ENCODE measurements at regions not wholly inside any gene's neighbourhood (a gene's known extent, or its start where the extent isn't known, plus 50 kb on each side); places are given as distances from the start of the nearest gene placed in this dataset.

DNA sequence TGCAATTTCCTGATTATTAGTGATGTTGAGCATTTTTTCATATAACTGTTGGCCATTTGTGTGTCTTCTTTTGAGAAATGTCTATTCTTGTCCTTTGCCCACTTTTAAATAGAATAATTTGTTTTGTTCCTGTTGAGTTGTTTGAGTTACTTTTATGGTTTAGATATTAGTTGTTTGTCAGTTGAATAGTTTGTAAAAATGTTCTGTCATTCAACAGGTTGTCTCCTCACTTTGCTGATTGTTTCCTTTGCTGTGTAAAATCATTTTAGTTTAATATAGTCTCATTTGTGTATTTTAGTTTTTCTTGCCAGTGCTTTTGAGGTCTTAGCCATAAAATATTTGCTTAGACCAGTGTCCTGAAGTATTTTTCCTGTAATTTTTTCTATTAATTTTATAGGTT lies 181.8 kb upstream of the GLRA2 start:
- in situ Hi-C loops (cut with HindIII; ENCODE audit: extremely low pct_ligation_motif_present, low pct_unique_long_range_greater_than_20kb): no loop called here
- no peak for FAIRE-seq
- no peak for TF ChIP-seq HCFC1 (IDR thresholded peaks at IDR 0.05; ENCODE audit: low read depth, low read length)
- TF ChIP-seq ZNF768 (CRISPR knock-in tag; IDR thresholded peaks at IDR 0.05): no peak
- TF ChIP-seq FOXA3 (CRISPR knock-in tag; IDR thresholded peaks at IDR 0.05): no peak

DNA sequence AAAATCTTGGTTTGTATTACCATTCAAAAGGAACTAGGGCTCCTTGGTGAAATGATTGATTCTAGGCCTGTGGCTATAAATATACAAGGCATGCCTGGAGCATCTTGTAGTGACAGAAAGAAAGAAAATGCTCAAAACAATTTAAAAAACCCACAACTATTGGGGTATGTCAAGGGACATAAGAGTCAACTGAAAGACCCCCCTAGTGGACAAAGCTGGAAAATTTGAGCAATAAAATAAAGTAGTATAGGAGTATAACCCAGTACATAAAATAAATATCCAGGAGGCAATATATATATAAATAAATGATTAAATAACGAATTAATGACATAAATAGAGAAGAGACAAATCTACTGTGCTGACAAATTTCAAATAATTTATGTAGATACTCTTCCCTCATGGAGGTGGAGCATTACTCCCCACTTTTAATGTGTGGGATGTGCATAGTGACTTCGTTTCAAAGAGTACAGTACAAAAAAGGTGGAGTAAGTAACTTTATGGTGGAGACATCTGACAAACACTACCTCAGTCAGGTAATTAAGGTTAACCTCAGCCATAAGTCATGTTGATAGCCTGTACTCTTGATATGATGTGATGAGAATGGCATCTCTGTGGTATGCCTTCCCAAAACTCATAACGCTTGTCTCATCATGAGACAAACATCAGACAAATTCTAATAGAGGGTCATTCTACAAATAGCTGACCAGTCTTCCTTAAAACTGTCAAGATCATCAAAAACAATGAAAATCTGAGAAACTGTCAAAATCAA lies 185.0 kb upstream of the GLRA2 start:
- H3K4me1 ChIP-seq (ENCODE audit: insufficient read depth, low read length): no peaks in the 10 kb centered on the region
- no peaks in the 10 kb centered on the region for H3K9me3 ChIP-seq (ENCODE audit: low read length)
- in situ Hi-C loops (cut with HindIII; ENCODE audit: extremely low pct_ligation_motif_present, low pct_unique_long_range_greater_than_20kb) (no loop called here), intact Hi-C loops (cut with micrococcal nuclease; ENCODE audit: unreplicated experiment) (no loop called here)
- ATAC-seq (no peak), FAIRE-seq (no peak), DNase-seq (ENCODE audit: low spot score) (no peak)
- no peak overlapping the region for H3K27ac ChIP-seq (ENCODE audit: extremely low read length, insufficient read depth, low read length)
- 6% methylated on average over 3 of the region's 3 CpGs for WGBS (ENCODE audit: low lambda C conversion rate)
- H3K79me2 ChIP-seq (ENCODE audit: insufficient read depth, low read length): no peaks in the 10 kb centered on the region
- no peak overlapping the region for H3K4me2 ChIP-seq (ENCODE audit: low read depth, low read length)
- H3K36me3 ChIP-seq (replicated peaks in 1 of 2; ENCODE audit: control insufficient read depth in 1 of 2, insufficient read depth in 2 of 2, low read length in 2 of 2): no peaks in the 10 kb centered on the region
- ChIA-PET POLR2A (no interaction called here), CTCF (ENCODE audit: low intra/inter-chr PET ratio, low total read pairs) (no interaction called here)
- H3K27me3 ChIP-seq (ENCODE audit: control insufficient read depth in 1 of 2, insufficient read depth in 2 of 2, low read length in 2 of 2): no peaks in the 10 kb centered on the region
- no peaks in the 10 kb centered on the region for H4K20me1 ChIP-seq (ENCODE audit: insufficient read depth, low read length)
- no peak overlapping the region for H2AFZ ChIP-seq (ENCODE audit: low read length)
- no TSS peak for BruUV-seq (replicated peaks)
- H3K4me3 ChIP-seq (replicated peaks in 1 of 3; ENCODE audit: insufficient read depth in 1 of 3, low read depth in 2 of 3, low read length in 3 of 3): no peak overlapping the region
- H3K9ac ChIP-seq (ENCODE audit: insufficient read depth, low read depth, low read length): no peak overlapping the region
- no peak for TF ChIP-seq ZNF30 (CRISPR knock-in tag; IDR thresholded peaks at IDR 0.05)
- no peak for TF ChIP-seq ZNF841 (CRISPR knock-in tag; IDR thresholded peaks at IDR 0.05; ENCODE audit: borderline replicate concordance)
- TF ChIP-seq, protein P1, sequence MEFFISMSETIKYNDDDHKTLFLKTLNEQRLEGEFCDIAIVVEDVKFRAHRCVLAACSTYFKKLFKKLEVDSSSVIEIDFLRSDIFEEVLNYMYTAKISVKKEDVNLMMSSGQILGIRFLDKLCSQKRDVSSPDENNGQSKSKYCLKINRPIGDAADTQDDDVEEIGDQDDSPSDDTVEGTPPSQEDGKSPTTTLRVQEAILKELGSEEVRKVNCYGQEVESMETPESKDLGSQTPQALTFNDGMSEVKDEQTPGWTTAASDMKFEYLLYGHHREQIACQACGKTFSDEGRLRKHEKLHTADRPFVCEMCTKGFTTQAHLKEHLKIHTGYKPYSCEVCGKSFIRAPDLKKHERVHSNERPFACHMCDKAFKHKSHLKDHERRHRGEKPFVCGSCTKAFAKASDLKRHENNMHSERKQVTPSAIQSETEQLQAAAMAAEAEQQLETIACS (CRISPR knock-in tag; IDR thresholded peaks at IDR 0.05): no peak
- TF ChIP-seq, protein P2, sequence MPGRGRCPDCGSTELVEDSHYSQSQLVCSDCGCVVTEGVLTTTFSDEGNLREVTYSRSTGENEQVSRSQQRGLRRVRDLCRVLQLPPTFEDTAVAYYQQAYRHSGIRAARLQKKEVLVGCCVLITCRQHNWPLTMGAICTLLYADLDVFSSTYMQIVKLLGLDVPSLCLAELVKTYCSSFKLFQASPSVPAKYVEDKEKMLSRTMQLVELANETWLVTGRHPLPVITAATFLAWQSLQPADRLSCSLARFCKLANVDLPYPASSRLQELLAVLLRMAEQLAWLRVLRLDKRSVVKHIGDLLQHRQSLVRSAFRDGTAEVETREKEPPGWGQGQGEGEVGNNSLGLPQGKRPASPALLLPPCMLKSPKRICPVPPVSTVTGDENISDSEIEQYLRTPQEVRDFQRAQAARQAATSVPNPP (CRISPR knock-in tag; IDR thresholded peaks at IDR 0.05): no peak
- no peak for TF ChIP-seq KDM5B (CRISPR knock-in tag; IDR thresholded peaks at IDR 0.05; ENCODE audit: borderline replicate concordance)
- TF ChIP-seq KAT8 (CRISPR knock-in tag; IDR thresholded peaks at IDR 0.05): no peak
- no peak for TF ChIP-seq SNAI1 (CRISPR knock-in tag; IDR thresholded peaks at IDR 0.05; ENCODE audit: borderline replicate concordance)
- TF ChIP-seq, protein P3, sequence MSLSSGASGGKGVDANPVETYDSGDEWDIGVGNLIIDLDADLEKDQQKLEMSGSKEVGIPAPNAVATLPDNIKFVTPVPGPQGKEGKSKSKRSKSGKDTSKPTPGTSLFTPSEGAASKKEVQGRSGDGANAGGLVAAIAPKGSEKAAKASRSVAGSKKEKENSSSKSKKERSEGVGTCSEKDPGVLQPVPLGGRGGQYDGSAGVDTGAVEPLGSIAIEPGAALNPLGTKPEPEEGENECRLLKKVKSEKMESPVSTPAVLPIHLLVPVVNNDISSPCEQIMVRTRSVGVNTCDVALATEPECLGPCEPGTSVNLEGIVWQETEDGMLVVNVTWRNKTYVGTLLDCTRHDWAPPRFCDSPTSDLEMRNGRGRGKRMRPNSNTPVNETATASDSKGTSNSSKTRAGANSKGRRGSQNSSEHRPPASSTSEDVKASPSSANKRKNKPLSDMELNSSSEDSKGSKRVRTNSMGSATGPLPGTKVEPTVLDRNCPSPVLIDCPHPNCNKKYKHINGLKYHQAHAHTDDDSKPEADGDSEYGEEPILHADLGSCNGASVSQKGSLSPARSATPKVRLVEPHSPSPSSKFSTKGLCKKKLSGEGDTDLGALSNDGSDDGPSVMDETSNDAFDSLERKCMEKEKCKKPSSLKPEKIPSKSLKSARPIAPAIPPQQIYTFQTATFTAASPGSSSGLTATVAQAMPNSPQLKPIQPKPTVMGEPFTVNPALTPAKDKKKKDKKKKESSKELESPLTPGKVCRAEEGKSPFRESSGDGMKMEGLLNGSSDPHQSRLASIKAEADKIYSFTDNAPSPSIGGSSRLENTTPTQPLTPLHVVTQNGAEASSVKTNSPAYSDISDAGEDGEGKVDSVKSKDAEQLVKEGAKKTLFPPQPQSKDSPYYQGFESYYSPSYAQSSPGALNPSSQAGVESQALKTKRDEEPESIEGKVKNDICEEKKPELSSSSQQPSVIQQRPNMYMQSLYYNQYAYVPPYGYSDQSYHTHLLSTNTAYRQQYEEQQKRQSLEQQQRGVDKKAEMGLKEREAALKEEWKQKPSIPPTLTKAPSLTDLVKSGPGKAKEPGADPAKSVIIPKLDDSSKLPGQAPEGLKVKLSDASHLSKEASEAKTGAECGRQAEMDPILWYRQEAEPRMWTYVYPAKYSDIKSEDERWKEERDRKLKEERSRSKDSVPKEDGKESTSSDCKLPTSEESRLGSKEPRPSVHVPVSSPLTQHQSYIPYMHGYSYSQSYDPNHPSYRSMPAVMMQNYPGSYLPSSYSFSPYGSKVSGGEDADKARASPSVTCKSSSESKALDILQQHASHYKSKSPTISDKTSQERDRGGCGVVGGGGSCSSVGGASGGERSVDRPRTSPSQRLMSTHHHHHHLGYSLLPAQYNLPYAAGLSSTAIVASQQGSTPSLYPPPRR (CRISPR knock-in tag; IDR thresholded peaks at IDR 0.05; ENCODE audit: borderline replicate concordance): no peak

More for the DNA sequence above, 181.8 kb upstream of the GLRA2 start:
- Histone ChIP-seq H2AFZ (ENCODE audit: low read length) (no peak overlapping the region), H3K9ac (ENCODE audit: insufficient read depth, low read depth, low read length) (no peak overlapping the region), H3K9me3 (ENCODE audit: low read length) (no peaks in the 10 kb centered on the region), H3K36me3 (replicated peaks in 1 of 2; ENCODE audit: control insufficient read depth in 1 of 2, insufficient read depth in 2 of 2, low read length in 2 of 2) (no peaks in the 10 kb centered on the region), H3K27ac (ENCODE audit: extremely low read length, insufficient read depth, low read length) (no peak overlapping the region), H3K4me1 (ENCODE audit: insufficient read depth, low read length) (no peaks in the 10 kb centered on the region), H3K4me2 (ENCODE audit: low read depth, low read length) (no peak overlapping the region), H3K79me2 (ENCODE audit: insufficient read depth, low read length) (no peaks in the 10 kb centered on the region), H4K20me1 (ENCODE audit: insufficient read depth, low read length) (no peaks in the 10 kb centered on the region), H3K27me3 (ENCODE audit: control insufficient read depth in 1 of 2, insufficient read depth in 2 of 2, low read length in 2 of 2) (no peaks in the 10 kb centered on the region), H3K4me3 (replicated peaks in 1 of 3; ENCODE audit: insufficient read depth in 1 of 3, low read depth in 2 of 3, low read length in 3 of 3) (no peak overlapping the region)
- DNase-seq (ENCODE audit: low spot score) (no peak), ATAC-seq (no peak)
- intact Hi-C loops (cut with micrococcal nuclease; ENCODE audit: unreplicated experiment): no loop called here
- CTCF ChIA-PET (ENCODE audit: low intra/inter-chr PET ratio, low total read pairs): no interaction called here
- no TSS peak for BruUV-seq (replicated peaks)
- POLR2A ChIA-PET: no interaction called here
